ENCODE measurements at regions not wholly inside any gene's neighbourhood (a gene's known extent, or its start where the extent isn't known, plus 50 kb on each side); places are given as distances from the start of the nearest gene placed in this dataset.

DNA sequence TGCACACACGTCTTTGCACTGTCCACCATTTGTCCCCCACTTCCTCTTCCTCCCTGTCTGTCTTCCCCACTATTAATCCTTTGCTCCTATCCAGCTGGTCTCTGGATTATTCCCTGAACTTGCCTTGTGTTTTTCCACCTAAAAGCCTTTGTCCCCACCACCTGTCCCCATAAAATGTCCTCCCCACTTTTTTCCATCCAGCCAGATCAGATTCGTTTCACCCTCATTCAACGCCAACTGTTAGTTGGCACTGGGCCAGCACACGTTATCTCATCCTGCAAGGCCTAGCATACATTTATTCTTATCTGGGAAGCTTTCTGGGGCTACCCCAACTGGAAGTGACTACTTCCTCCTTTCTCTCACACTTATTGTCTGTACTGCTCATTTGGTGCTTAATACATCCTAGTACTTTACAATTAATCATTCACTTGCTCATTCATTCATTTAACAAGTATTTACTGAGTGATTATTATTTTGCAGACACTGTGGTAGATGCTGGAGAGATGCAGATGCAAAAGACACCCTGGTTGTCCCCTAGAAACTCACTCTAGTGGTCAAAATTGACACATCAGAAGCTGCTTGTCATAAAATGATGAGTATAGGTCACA is 96.2 kb downstream of the RASSF10 start:
- DNase-seq: no peak

DNA sequence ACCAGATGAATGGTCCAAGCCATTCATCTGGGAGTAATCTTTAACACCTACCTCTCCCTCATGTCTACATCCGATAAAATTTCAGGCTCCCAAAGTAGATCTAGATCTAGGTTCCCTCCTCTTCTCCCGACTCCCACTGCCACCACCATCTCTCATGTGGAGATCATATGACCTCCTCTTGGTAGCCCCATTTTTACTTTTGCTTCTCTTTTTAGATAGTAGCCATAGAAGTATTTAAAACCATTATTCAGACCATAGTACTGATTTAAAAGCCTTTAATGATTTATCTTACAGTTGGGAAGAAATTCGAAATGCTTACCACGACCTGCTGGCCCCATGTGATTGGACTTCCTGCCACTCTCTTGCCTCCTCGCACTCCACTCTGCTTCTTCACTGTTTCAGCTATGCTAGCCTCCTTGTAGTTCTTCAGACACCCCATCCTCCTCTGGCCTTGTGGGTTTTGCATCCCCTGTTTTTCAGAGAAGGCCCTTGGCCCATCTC is 98.5 kb downstream of the RASSF10 start:
- no peak for DNase-seq

DNA sequence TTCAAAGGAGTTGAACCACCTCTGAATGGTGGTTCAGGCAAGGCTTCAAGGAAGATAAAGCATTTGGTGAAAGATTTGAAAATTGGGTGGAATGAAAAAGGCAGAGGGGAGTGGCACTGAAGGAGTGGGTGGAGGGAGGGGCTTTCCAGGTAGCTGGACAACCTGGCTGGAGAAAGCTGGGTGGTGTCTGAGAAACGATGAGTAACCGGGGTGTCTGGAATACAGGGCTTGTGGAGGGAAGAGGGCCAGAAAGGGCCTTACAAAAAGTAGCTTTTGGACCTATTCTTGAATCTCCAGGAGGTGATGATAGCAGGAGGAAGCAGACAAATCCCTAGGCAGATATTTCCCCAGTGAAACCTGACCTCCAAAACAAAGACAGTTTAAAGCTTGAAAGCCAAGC is 99.3 kb downstream of the RASSF10 start:
- DNase-seq: no peak

DNA sequence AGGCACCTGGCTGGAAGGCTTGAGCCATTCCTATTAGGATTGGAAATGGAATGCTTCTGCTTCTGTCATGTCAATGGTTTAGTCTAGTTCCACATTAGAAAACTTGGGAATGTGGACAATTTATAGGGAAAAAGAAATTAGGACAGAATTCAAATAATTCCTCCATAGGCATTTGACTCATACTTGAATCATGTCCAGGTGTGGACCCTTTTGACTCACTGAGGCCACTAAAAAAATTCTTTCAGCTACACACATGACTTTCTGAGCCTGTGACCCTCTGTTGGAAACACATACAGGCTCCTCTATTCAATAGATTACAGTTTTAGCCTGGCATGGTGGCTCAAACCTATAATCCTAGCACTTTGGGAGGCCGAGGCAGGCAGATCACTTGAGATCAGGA is 100.5 kb downstream of the RASSF10 start:
- DNase-seq: no peak

DNA sequence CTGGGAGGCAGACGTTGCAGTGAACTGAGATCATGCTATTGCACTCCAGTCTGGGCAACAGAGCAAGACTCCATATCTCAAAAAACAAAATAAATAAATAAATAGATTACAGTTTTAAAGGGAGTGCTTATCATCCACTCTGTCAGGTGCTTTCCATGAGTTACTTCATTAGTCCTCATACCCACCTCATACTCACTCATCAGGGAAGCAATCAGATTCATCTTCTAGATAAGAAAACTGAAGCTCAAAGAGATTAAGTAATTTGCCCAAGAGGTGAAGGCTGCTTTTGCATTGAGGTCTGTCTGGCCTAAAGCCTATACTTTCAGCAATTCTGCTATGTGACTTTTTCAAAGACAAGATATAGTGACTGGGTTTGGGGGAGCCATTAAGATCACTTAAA is 101.0 kb downstream of the RASSF10 start:
- DNase-seq: no peak

DNA sequence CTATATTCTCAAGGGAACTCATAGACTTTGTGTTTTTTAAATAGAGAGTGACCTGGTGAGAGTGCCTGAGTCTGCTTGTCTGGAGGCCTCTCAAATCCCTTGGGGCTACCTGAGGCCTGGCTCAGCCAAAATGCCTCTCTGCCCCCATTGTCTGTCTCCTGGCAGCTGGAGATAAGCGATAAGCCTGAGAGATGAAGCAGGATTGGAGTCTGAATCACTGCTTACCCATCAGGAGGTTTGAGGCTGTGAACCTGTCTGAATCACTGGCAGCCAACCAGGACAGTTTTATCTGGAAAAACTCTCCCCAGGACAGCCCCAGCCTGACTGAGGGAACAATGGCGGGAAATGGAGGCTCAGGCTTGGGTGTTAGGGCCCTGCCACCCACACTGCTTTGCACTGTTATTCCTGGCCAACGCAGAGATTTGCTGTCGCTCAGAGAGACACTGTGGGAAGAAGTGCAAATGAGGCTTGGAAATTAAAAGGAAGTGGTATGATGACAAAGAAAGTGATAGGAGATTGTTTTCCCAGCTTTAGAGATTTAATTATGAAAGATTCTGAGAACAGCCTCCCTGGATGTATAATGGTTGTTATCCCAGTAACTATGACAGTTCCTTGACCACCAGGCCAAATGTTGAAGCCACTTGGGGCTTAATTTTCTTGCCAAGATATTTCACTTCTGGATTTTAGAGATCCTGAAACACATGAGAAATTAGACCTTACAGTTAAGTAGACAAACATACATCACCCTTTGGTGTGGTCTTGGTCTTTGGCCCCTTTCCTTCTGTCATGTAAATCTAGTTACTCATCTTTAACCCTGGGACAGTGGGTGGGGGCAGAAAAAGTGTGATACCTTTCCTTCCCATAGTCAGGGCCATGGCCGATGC is 102.1 kb downstream of the RASSF10 start:
- DNase-seq: peak; percentile 64

DNA sequence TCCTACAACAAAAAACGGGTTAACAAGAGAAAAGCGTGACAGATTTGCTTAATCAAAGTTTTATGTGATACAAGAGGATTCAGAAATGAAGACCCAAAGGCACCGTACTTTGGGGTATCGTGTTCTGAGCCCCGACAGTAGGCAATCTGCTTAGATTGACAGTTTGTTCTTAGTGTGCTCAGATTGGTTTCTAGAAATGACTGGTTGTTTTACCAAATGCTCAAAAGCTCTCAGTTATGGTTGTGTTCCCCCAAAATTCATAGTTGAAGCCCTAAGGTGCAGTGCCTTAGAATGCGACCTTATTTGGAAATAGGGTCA is 102.7 kb downstream of the RASSF10 start:
- DNase-seq: no peak

DNA sequence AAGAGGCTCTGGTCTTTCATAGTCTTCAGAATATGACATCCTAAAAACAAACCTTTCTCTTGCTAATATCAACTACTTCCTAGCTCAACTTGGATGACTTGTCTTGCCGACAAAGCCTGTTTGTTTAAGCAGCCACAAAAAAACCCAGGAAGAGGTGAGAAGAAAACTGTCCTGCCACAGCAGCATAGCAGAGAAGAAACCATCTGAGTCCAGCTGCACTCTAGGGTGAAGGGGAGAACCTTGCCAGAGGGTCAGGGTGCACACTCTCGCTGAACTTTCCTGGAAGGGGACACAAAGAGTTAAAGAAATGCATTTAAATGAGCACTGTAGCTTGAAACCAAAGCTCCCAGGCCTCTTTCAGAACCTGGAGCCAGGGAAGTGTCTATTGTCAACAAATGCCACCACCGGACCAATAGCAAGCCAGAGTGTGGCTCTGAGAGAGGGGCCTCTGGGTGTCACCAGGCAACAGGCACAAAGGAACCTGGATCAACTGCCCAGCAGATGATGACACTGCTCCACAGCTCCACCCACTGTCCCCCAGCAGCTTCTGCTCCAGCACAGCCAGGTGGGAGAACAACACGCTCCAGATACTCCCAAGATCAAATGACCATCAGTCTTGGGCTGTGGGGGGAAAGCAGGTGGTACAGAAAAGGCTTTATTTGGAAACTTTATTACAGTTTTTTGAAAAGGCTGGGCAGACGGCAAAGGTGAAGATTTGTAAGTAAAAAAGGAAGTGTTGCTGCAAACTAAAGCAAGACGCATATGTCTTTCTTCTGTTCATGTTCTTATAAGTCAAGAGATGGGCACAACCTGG is 105.7 kb downstream of the RASSF10 start:
- DNase-seq: peak; percentile 12

DNA sequence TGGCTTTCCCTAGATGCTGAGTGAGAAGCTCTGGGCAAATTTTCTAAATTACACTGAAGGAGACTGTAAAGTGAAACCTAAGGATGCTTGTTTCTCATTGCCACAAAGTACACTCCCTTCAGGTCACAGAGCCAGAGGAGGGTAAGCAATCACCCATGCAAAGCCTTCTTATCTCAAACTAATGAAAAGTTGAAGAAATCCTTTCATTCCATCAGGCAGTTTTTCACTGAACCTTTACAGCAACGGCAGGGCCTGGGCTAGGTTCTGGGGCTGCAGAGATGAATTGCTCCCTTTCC is 106.2 kb downstream of the RASSF10 start:
- DNase-seq: no peak

DNA sequence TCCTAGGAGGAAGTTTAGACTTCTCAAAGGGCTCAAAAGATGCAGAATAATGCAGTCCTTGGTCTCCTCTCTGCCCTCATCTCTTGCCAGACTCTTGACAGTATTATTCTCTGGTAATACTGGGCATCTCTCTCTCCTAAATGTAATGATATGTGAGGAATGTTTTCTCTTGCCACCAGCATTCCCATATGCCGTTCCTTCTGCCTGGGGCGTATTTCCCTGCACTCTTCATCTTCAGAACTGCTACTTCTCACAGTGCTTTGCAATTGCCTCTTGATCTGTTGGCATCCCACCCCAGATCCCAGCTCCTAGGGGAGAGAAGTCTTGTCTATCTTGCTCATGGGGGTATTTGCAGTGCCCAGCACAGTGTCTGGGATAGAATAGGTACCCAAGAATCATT is 107.4 kb downstream of the RASSF10 start:
- peak; percentile 82 for DNase-seq

DNA sequence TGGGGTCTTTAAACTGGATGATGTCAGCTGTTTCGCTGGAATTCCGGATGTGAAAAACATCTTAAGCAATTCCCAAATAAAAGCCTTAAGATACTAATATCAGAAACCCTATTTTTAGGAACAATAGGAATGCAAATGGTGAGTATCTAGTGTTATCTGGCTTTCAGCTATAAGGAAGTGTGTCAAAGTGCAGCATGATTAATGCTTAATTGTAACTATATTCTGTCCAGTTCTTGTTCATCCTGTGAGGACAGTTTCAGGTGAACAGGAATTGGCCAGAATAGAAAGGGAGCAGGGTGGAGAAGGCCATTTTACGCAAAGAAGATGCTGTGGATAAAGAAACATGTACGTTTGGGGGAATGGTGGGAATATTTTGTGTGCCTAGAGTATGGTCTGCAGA is 108.2 kb downstream of the RASSF10 start:
- no peak for DNase-seq

DNA sequence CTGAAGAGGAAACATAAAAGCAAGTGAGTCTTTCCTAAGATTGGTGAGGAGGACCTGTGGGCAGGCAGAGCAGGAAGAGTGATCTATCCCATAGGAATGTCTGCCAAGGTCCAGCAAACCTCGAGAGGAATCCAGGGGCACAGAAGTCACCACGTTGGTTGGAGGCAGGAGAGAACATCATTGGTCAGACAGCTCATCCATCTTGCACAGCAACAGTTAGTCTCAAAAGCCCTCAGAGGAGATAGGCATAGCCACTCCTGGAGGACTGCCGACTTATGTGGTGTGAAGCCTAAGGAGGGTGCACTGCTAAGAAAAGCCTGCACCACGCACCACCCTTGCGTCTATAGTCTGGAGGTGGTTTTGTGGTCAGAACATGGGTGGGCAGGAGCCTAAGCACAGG is 109.1 kb downstream of the RASSF10 start:
- peak; percentile 100 for DNase-seq

DNA sequence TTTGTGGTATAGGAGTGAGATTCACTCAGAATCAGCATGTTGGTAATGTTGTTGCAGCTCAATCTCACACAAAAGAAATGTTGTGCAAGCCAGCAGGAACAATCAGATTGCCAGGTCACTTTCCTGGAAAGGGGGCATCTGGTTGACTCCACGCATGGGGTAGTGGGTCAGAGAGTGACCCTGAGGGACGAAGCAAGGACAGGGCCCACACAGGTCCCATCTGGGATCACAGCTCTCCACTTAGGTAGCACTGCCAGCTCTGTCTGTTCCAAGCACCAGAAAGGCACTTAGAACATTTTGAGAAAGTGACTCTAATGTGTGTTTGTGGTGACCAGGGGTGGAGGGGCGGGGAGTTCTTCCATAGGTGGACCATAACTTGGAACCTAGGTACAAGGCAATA is 109.5 kb downstream of the RASSF10 start:
- no peak for DNase-seq

DNA sequence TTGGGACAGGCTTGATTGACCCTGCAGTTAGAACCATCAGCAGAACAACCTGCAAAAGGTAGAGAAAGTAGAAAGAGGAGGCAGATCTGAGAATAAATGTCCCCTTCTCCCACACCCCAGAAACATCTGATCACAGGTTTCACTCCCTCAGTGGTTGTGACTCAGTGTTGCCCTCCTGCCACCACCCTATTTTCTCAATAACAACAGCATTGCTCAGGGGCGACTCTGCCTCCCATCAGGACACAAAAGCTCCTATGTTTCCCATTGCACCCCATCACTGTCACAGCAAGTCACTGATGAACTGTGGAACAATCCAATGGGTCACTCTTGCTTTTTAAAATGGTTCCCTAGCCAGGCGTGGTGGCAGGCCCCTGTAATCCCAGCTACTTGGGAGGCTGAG is 110.2 kb downstream of the RASSF10 start:
- peak; percentile 65 for DNase-seq

DNA sequence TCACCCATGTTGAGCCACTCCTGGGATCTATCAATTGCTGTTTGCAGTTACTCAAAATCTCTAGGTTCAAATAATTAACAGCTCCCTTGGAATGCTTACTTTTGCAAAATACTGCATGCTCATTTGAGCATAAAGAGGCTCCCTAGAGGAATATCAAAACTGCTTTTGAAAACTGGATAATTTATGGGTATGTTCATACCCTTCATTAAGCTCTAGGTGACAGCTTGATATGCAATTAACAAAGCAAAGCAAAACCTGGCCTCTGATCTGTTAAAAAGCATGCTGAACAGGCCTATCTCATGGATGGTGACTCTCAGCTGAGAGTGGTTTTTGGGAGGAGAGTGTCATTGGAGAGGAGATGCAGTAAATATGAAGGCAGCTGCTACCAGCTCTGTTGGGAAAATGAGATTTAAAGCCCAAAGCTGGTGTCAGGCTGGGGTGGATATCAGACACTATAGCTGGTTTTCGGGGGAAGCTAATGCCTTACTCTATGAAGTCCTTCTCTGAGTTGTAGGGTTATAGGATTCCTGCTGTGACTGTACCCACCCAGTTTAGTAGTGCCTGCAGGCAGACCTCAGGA is 110.9 kb downstream of the RASSF10 start:
- no peak for DNase-seq

DNA sequence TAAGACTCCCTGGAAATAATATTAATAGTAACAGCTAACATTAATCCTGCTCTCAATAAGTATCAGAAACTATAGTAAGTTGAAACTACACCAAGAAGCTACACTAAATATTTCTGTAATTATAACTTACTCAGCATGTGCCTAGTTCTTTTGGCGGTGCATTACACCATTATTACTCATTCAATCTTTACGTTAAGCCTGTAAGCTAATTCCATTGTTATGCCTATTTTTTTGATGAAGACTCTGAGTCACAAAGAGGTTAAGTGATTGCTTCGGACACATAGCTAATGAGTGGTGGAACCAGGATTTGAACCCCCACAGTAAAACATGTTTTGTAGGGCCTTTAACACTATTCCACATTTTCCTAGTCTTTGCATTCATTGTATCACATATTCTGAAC is 111.6 kb downstream of the RASSF10 start:
- DNase-seq: peak; percentile 85

DNA sequence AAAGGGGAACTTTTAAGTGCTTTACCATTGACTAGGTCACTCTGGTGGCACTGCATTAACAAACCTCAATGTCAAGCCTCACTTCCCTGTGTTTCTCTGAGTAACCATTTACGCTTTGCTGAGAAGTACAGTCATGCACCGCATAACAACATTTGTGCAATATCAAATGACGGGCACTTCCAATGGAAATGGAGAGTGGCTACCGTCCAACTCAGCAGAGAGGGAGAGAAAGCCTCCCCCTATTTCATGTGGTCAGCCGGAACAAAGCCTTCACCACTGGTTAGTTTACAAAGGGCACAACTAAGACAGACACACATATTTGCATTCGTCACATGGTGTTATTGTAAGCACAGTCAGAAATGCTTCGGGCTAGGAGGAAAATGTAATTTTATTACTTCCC is 117.3 kb downstream of the RASSF10 start:
- no peak for DNase-seq

DNA sequence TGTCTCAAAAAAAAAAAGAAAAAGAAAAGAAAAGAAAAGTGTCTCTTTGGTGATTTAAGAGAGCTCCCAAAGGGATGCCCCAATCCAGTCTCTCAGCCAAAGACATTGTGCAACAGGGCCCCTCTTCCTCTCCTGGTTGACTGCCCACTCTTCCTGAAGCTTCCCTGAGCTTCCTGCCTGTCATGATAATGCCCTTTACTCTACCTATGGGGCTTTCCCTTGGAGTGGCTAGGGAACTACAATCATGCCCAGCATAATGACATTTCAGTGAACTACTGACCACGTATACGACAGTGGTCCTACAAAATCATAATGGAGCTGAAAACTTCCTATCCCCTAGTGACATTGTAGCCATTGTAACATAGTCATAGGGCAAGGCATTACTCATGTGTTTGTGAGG is 118.0 kb downstream of the RASSF10 start:
- DNase-seq: no peak

DNA sequence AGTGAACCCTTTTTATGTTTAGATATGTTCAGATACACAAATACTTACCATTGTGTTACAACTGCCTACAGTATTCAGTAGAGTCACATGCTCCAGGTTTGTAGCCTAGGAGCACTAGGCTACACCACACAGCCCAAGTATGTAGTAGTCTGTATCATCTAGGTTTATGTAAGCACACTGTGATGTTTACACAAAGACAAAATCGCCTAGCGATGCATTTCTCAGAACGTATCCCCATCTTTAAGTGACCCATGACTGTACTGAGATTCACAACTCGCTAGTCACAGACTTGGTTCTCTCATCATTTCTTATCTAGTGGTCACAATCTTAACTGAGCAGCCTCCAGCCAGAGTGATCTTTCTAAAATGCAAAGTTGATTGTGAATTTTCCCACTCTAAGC is 119.2 kb downstream of the RASSF10 start:
- no peak for DNase-seq

DNA sequence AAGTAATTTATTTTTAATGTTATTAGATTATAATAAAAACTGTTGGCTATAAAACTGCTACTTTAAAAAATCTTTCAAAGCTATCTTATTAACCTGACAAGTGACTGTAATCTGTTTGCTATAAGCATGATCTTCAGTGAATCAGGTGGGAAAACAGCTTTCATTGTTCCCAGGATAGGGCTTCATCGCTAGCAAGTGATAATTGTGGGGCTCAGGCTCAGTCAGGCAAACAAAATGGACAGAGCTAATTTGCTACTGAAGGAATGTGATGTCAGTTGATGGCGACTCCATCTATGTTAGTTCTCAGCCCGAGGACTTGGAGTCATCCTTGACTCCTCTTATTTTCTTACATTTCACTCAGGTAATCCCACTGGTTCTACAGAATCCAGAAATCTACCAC is 125.0 kb downstream of the RASSF10 start:
- DNase-seq: no peak

DNA sequence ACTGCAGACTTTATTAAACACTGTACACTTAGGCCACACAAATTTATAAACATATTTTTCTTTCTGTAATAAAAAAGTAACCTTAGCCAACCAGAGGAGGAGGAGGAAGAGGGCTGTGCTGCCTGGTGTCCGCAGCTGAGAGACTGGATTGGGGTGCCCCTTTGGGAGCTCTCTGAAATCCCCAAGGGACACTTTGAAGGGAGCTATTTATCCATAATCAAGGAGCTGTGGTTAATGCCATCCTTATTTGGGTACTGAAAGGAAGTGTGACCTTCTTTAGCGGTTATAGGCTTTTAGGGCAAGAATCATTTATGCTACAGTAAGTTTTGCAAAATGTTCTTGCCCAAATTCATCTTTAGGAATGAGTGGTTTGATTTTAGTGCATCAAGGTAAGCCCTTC is 125.8 kb downstream of the RASSF10 start:
- DNase-seq: no peak

DNA sequence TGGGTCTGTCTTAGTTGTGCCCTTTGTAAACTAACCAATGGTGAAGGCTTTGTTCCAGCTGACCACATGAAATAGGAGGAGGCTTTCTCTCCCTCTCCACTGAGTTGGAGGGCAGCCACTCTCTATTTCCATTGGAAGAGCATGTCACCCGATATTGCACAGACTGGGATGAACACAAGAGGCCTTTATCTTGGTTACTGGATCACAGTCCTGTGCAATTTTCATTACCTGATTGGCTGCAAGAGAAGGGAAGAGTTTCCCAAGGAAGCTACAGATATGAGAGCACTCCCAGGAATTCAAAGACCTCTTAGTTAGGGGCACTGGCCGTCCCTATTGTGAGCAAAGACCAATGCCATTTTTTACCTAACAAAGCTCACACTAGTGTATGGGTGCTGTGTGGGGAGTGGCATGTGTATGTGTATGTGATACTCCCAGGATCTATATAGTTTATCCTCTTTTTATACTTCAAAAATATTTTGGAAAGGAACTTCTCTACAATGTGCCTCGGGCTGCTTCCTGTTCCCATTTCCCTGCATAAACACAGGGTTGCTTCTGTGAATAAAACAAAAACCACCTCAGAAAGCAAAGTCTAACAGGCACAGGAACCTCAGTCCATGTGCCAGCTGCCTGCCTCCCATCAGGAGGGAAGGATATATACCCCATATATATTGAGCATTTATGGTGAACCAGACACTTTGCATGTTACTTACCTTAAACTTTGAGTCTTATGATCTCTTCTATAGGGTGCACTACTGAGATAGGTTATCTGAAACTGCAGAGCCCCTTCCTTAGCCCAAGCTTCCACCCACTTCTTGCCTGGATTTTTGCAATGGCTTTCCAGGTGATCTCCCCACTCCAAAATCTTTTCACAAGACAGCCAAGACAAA is 126.5 kb downstream of the RASSF10 start:
- DNase-seq: peak; percentile 86

DNA sequence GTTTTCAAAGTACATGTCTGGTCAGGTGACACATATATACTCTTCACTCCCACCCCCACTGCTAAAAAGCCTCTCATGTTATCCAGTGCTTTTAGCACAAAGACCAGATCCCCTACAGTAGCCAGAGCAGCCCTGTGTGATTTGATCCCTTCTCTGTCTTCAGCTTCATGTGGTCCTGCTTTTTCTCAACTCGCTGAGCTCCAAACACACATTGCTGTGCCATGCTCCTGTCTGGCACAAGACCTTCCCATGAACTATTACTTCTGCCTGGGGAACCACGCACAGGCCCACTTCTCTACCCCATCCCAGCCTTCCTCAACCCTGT is 127.1 kb downstream of the RASSF10 start:
- no peak for DNase-seq

All from EL (cell line).